GM18870 (cell line): ENCODE measurements at regions not wholly inside any gene's neighbourhood (a gene's known extent, or its start where the extent isn't known, plus 50 kb on each side); places are given as distances from the start of the nearest gene placed in this dataset.
"Not testable (repeated sequence)": the region's sequence is repeated elsewhere in the genome, so short reads cannot be mapped to it uniquely, and the experiment has no call there.

Source experiments
- ATAC-seq: cut with Tn5 transposase; IDR thresholded peaks from one replicate; pipeline ENCODE4 v1.9.1; 2021; ENCODE audit warnings: moderate library complexity; ENCODE audit not compliant: unreplicated experiment

DNA sequence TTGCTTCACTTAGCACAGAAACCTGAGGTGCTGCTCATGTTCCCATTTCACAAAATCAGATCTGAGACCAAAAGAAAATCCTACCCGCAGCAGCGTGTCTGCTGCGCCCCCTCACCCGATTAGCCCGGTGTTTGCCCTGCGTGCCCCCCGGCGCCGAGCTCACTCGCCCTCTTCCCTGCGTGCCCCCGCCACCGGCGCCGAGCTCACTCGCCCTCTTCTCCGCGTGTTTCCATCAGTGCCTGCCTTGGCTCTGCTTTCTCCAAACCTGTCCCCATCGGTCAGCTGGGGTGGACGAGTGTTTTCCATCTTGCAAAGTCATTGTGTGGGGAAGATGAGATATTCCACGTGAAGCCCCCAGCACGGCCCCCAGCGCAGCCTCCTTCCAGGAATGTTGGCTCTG is 225.3 kb upstream of the PITRM1 start:
- no peak for ATAC-seq

DNA sequence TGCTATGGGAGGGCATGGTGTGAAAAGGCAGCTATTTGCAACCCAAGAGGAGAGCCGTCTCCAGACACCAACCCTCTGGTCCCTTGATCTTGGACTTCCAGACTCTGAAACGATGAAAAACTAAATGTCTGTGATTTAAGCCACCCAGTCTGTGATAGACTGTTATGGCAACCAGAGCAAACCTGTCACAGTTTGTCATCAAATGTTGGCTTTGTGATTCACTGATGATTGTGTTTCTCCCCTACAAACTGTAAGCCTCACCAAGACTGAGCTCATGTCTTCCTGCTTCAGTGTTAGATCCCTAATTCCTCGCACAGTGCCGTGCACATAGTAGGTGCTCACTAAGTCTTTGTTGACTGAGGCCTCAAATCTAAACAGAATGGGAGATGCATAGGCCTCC is 224.6 kb upstream of the PITRM1 start:
- ATAC-seq: no peak

DNA sequence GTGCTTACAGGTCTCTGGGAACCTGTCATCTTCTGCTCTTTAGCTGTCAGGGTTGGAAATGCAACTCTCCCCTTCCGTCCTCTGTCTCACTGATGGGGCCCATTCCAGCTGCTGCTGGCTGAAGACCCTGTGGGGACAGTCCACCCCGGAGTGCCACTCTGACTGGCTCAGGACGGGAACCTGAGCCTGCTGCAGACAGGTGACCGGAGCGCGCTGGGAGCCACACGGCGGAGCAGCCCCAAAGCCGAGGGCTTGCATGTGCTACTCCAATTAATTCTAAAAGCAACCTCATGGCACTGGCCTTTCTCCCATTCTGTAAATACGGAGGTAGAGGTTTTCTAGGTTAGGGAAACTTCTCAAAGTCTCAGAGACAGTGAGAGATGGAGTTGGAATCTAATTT is 223.5 kb upstream of the PITRM1 start:
- no peak for ATAC-seq

DNA sequence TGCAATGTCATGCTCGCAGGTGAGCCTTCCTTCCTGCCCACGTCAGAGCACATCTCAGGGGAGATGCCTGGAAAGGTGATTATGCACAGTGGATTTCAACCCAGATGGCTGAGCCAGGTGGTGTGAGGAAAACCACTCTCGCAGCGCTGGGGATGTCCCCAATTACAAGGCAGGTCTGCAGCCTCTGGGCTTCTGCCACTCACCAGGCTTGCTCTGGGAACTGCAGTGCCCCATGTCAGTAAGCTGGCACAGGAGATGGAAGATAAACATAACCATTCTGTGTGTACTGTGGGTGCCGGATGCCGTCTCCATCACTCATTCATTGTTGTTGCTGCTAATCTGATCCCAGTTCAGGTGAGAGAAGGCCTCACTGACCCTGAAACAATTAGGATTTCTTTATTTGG is 222.9 kb upstream of the PITRM1 start:
- no peak for ATAC-seq

DNA sequence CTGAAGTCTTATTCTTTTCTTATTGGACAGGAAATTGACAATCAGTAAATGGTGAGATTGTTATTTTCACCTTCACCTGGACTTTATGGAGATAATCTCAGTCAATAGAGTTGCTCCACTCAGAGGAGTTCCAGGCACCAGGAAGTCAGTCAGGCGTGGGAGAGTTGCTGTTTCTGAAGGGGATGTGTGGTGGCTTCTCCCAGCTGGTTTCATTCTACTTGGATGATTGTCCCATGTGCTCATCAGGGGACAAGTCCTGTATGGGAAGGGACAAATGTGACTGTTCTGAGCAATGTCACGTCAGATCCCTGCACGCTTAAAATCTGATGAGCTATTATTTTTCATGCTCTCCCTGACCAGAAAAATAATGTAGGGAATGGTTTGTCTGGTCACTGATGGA is 222.5 kb upstream of the PITRM1 start:
- no peak for ATAC-seq

DNA sequence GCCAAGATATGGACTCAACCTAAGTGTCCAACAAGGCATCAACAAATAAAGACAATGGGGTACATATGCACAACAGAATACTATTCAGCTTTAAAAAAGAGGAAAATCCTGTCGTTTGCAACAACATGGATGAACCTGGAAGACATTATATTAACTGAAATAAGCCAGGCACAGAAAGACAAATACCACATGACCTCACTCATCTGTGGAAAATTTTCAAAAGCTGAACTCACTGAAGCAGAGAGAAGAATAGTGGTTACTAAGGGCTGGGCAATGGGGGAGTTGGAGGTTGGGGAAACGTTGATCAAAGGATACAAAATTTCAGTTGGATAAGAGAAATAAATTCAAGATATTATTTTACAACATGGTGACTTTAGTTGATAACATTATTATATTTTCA is 221.4 kb upstream of the PITRM1 start:
- no peak for ATAC-seq

DNA sequence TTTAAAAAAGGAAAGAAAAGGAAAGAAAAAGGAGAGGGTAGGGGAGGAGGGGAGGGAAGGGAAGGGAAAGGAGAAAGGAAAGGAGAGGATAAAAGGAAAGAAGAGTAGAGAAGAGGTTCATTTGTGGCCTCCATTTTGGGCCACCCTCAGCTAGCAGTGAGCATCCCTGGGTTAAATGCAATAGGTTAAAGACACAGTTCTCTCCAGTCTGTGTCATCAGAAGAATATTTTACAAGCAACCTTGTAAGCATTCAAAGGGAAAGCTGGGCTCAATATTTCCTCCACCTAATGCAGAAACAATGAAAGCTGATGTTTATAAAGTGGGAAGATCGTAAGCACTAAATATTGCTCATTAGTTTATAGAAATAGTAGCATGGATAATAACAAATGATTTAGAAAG is 219.1 kb upstream of the PITRM1 start:
- ATAC-seq: no peak

DNA sequence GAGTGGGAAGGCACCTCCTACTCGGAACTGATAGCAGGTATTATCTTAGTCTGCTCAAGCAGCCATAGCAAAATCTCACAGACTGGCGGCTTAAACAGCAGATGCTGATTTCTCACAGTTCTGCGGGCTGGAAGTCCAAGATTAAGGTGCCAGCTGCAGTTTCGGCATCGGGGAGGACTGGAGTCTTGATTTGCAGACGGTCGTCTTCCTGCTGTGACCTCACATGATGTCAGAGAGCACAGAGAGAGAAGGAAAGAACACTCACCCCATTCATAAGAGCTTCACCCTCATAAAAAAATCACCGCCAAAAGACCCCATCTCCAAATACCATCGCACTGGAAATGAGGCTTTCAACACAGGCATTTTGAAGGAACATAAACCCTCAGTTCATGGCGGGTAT is 216.5 kb upstream of the PITRM1 start:
- ATAC-seq: no peak

DNA sequence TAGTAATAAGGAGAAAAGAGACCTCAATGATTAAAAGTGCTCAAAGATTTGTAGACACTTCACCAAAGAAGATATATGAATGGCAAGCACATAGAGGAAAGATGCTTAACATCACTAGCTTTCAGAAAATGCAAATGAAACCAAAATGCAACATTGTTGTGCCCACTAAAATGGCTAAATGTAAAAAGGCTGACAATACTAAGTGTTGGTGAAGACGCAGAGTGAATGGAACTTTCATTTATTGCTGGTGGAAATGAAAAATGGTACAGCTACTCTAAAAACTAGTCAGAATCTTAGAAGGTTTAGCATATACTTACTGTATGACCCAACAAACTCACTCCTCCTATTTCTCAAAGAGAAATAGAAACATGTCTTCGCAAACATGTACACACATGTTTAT is 212.9 kb upstream of the PITRM1 start:
- ATAC-seq: no peak

DNA sequence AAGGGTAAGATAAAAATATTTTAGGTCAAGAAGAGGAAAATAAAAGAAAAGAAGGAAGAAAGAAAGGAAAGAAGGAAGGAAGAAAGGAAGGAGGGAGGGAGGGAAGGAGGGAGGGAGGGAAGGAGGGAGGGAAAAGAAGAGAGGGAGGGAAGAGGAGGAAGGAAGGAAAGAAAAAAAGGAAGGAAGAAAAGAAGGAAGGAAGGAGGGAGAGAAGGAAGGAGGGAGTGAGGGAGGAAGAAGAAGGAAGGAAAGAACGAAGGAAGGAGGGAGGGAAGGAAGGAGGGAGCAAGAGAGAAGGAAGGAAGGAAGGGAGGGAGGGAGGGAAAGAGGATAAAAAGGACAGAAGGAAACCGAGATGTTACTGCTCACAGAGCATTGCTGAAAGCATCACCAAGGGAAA is 209.5 kb upstream of the PITRM1 start:
- ATAC-seq: no peak

DNA sequence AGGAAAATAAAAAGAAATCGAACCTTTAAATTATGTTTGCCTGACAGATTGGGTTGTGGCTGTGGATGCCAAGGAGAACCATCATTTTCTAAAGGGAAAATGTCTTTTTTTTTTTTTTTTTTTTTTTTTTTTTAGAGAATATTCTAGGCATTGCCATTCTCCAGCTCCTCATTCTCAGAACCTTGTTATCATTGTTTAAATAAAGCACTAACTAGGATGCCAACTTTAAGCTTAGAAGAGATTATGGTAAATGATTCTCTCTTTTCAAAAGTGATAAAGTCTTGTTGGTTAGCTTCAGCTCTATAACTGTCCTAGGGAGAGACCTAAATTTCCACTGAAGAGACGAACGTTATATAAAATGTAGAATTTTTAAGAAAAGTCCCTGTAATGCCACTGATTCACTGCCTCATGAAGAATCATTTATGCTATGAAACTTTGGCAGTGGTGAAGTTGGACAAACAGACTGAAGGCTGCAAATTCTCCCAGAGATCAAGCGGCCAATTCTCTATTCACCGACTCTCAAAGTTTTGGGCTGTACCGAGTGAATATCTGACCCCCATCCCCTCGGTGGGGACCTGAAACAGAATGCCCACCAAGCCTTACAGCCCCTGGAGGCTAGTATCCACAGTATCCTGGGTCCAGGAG is 207.9 kb upstream of the PITRM1 start:
- ATAC-seq: no peak

DNA sequence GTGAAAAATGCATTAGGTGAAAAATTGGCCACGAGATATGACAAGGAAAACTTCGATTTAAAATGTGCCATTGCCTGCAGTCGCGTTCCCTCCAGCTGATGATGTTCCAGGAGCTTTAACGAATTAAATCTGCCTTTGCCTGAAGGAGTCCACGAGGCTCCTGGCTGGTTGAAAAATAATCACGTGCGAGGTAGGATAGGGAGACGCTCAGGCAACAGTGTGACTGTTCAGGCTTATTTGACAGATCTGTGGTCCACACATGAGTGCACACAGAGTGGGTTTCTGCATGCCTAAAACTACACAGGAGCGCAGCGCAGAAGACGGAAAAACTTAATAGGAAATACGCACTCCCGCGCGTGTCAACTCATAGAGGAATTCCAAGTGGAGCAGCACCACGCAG is 204.0 kb upstream of the PITRM1 start:
- ATAC-seq: no peak

DNA sequence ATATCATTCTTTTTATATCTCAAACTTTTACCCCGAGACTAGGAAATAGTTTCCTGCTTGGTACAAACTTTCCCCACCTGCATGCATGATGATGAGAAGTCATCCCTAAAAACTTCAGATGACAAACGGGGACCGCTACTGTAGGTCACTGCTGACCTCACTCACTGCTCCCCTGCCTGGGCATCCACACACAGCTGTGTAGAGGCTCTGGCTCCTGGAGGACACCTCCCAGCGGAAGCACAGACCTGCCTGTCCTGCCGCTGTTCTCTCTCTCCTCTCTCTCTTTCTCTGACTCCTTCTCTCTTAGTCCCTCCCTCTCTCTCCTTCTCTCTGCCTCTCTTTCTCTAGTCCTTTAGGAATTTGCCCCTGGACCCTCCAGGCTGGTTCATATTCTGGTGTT is 202.9 kb upstream of the PITRM1 start:
- ATAC-seq: no peak

DNA sequence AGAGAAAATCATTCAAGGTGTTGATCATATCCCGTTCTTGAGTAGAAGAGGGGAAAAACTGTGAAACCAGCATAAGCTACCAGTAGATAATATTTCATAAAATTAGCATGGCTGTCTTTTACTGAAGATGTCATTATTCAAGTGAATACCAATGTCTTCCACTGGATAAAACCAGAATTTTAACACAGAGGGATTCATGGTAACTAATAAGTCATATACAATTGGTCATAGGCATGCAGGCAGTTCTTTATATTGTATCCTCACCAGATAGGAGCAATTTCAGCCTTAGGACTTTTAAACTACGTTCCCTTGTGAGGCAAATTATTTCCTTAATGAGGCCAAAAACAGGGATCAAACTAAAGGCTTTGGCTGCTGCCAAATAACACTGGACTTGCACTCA is 202.3 kb upstream of the PITRM1 start:
- no peak for ATAC-seq

DNA sequence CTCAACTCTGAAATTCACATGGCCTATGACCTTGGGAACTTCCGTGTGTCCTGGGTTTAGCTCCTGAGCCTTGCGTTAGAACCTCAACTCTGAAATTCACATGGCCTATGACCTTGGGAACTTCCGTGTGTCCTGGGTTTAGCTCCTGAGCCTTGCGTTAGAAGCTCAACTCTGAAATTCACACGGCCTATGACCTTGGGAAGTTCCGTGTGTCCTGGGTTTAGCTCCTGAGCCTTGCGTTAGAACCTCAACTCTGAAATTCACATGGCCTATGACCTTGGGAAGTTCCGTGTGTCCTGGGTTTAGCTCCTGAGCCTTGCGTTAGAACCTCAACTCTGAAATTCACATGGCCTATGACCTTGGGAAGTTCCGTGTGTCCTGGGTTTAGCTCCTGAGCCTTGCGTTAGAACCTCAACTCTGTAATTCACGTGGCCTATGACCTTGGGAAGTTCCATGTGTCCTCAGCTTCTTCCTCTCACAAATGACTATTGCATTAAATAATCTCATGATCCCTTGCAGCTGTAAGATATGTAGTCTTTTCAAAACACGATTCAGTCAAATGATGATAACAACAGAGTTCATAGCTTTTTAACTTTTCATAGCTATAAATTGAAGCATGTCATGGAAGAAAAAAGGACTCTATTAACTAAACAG is 200.9 kb upstream of the PITRM1 start:
- ATAC-seq: not testable (repeated sequence)

DNA sequence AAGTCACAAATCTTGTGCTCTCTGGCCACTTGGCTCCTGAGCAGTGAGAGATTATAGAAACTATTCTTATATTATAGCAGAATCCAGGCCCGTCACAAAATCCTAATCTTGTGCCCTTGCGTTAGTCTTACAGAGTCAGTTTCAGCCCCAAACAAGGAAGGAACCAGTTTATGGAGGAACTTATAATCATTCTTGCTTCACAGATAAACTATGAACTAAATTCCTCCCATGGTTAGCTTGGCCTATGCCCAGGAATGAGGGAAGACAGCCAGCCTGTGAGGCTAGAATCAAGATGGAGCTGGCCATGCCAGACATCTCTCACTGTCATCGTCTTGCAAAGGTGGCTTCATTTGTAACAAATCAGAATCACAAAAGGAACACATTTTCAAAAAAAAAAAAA is 199.7 kb upstream of the PITRM1 start:
- no peak for ATAC-seq

DNA sequence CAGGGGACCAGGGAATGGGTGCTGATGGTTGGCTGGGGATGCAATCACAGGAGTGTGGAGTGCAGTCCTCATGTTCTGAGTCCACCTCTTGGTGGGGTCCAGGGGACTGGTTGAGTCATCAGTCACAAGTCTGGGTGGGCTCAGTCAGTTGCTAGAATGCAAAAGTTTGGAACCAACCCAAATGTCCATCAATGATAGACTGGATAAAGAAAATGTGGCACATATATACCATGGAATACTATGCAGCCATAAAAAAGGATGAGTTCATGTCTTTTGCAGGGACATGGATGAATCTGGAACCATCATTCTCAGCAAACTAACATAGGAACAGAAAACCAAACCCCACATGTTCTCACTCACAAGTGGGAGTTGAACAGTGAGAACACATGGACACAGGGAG is 199.0 kb upstream of the PITRM1 start:
- ATAC-seq: not testable (repeated sequence)

DNA sequence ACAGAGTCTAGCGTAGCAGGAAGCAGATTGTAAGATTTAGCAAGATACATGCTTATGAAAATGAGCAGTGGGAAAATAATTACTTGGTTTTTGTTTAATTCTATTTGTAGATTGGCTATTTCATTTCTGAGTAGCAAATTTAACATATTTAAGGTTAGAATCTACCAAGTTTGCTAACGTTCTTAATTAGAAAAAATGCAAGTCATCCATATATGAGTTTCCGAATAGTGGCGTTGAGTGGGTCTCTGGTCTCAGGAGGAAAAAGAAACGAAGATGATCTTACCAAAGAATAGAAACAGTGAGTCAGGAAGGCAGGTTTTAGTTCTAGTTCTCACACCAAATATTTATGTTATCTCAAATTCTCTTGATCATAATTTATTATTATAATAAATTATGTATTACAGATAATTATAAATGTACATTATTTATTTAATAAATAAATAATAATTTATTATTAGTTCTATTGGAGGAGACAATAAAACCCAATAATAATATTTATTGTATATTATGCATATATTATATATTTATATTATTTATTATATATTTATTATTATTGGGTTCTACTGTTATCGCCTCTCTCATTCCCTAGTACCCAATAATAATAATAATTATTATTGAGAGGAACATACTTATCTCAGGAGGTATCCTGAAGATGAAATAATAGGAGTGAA is 194.3 kb upstream of the PITRM1 start:
- ATAC-seq: no peak

DNA sequence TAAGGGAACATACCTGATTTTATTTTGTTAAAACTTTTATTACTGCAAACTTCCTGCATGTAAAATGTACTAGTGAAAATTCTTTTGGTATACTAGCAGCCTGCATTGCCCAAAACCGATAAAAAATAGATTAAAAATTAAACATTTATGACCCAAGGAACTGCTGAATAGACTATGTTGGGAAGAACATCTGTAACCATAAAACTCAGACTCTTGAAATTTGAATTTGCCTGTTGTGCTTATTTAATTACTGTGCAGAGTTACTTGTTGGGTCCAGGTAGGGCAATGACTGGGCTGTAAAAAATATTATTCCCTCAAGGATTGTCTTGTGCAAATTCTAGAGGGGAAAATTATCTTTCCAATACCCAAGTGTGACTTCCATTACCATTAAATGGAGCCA is 193.5 kb upstream of the PITRM1 start:
- ATAC-seq: no peak

DNA sequence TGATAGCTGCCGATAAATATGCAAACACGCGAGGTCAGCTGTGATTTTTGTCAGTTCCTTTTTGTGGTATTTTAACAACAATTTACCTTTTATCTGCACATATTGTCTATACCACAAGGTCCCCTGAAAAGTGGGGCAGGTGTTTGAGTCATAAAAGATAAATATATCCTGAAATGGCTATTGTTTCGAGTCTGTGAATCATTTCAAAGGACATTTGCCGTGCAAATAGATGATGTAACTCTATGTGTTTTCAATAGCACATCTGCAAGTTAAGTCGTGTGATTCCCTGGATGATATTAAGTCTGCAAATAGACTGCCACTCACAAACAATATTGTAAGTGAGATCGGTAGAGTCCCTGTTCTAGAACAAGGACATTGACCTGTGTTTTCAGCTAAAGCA is 193.0 kb upstream of the PITRM1 start:
- no peak for ATAC-seq

DNA sequence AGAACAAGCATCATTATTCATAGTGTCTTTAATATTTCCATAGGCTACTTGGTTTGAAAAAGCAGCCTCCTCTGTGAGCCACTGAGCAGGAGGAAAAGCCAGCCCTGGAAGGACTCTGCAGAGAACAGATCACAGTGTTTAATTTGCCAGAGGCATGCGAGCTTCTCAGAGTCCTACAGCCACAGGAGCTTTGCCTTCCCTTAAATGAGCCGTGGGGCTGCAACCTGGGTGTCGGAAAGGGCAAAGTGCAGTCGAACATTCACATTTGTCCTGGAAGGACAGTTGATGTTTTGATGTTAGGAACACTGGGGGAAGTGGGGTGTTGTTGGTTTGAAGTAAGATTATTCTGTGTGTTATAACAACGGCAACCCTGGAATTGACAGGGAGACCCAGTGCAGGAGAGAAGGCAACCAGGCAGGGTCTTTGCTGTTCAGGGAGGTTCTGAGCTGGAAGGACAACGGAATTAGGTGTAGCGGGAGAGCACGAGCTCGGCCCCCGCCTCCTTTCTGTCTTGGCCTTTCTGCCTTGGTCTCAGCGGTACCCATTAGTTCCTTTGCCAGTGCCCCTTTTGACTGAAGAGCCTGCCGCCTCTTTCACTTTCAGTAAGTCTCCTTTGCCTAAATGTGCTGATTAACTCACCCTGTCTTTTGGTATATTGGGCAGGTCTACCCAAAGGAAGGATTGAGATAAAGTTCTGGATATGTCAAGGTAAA is 192.3 kb upstream of the PITRM1 start:
- ATAC-seq: no peak
